Neural cell (in vitro differentiated cells): ENCODE measurements at regions not wholly inside any gene's neighbourhood (a gene's known extent, or its start where the extent isn't known, plus 50 kb on each side); places are given as distances from the start of the nearest gene placed in this dataset.
"Not testable (repeated sequence)": the region's sequence is repeated elsewhere in the genome, so short reads cannot be mapped to it uniquely, and the experiment has no call there.

Experiments used
- H2AFZ ChIP-seq: fragments of 200-600, 300-800 bp; sonication (generic), shearing (Covaris generic); 2 replicates; pipeline ENCODE4 v1.6.0; 2014; ENCODE audit warnings: low read depth, mild to moderate bottlenecking, antibody characterized with exemption, low read length, moderate library complexity
- H3F3A ChIP-seq: fragments of 200-600 bp; shearing (Covaris generic); 2 replicates; pipeline ENCODE4 v1.6.1; 2016; ENCODE audit warnings: mild to moderate bottlenecking, moderate library complexity, mixed read lengths, antibody characterized with exemption, low read length; ENCODE audit not compliant: insufficient read depth, poor library complexity, severe bottlenecking
- H3K27ac ChIP-seq: fragments of 200-600, 300-800 bp; sonication (generic), shearing (Covaris generic); 2 replicates; pipeline ENCODE4 v1.5.1; 2014; ENCODE audit warnings: mild to moderate bottlenecking, low read length, moderate library complexity
- H3K27me3 ChIP-seq: fragments of 300-800, 200-600 bp; sonication (generic), shearing (Covaris generic); 2 replicates; pipeline ENCODE4 v1.6.0; 2014; ENCODE audit warnings: mild to moderate bottlenecking, low read depth, low read length, moderate library complexity; ENCODE audit not compliant: insufficient read depth
- H3K36me3 ChIP-seq: fragments of 300-800, 200-600 bp; sonication (generic), shearing (Covaris generic); 2 replicates; pipeline ENCODE4 v1.5.1; 2014; ENCODE audit warnings: mild to moderate bottlenecking, antibody characterized with exemption, low read length, moderate library complexity; ENCODE audit not compliant: insufficient read depth
- H3K4me2 ChIP-seq: fragments of 300-800, 200-600 bp; sonication (generic), shearing (Covaris generic); 2 replicates; pipeline ENCODE4 v1.6.0; 2014; ENCODE audit warnings: mild to moderate bottlenecking, low read length
- H3K4me3 ChIP-seq: fragments of 300-800, 200-600 bp; sonication (generic), shearing (Covaris generic); 2 replicates; pipeline ENCODE4 v1.5.1; 2014; ENCODE audit warnings: mild to moderate bottlenecking, low read length, moderate library complexity
- H3K79me2 ChIP-seq: fragments of 200-600 bp; shearing (Covaris generic); replicated peaks from 2 replicates; pipeline ENCODE4 v1.6.0; 2014; ENCODE audit warnings: mild to moderate bottlenecking, low read length, moderate library complexity; ENCODE audit not compliant: insufficient read depth
- H3K9ac ChIP-seq: fragments of 300-800, 200-600 bp; sonication (generic), shearing (Covaris generic); 2 replicates; pipeline ENCODE4 v1.6.1; 2016; ENCODE audit warnings: mild to moderate bottlenecking, low read length, mixed read lengths
- H3K9me2 ChIP-seq: fragments of 200-600 bp; shearing (Covaris generic); 2 replicates; pipeline ENCODE4 v1.6.1; 2016; ENCODE audit warnings: mild to moderate bottlenecking, low read length, mixed read lengths; ENCODE audit not compliant: insufficient read depth
- H3K9me3 ChIP-seq: fragments of 200-600, 300-800 bp; sonication (generic), shearing (Covaris generic); 2 replicates; pipeline ENCODE4 v1.6.1; 2016; ENCODE audit warnings: mild to moderate bottlenecking, mixed run types, low read length, moderate library complexity, mixed read lengths
- H4K20me1 ChIP-seq: fragments of 200-600 bp; shearing (Covaris generic); 2 replicates; pipeline ENCODE4 v1.6.1; 2016; ENCODE audit warnings: mild to moderate bottlenecking, mixed run types; ENCODE audit not compliant: insufficient read depth
- CTCF ChIP-seq: fragments of 450-650 bp; IDR thresholded peaks from 2 replicates; pipeline ENCODE4 v1.5.1; 2014; ENCODE audit warnings: antibody characterized with exemption, mild to moderate bottlenecking, moderate library complexity; ENCODE audit not compliant: poor library complexity, severe bottlenecking
- MXI1 ChIP-seq: fragments of 450-650 bp; conservative IDR thresholded peaks from 2 replicates; pipeline ENCODE4 v1.6.1; 2014; ENCODE audit warnings: antibody characterized with exemption, mild to moderate bottlenecking; ENCODE audit not compliant: poor library complexity, severe bottlenecking
- RAD21 ChIP-seq: fragments of 450-650 bp; conservative IDR thresholded peaks from 2 replicates; pipeline ENCODE4 v1.6.1; 2014; ENCODE audit warnings: antibody characterized with exemption, mild to moderate bottlenecking, moderate library complexity
- REST ChIP-seq: IDR thresholded peaks from 2 replicates; pipeline ENCODE4 v1.6.1; 2012; ENCODE audit warnings: borderline replicate concordance

- Histone ChIP-seq H3K4me3 (no peak overlapping the region), H3F3A (no peaks in the 10 kb centered on the region), H3K36me3 (no peaks in the 10 kb centered on the region), H4K20me1 (no peaks in the 10 kb centered on the region), H3K79me2 (no peaks in the 10 kb centered on the region), H3K9ac (no peak overlapping the region), H3K27ac (no peak overlapping the region), H3K9me3 (no peaks in the 10 kb centered on the region), H3K4me2 (no peak overlapping the region), H2AFZ (no peak overlapping the region), H3K27me3 (no peaks in the 10 kb centered on the region), H3K9me2 (no peaks in the 10 kb centered on the region)
- TF ChIP-seq REST, result no peak
- TF ChIP-seq RAD21, result no peak
- no peak for TF ChIP-seq MXI1
- no peak for TF ChIP-seq CTCF
Measured at GRCh38 chr5:20949636-20950035, 961.6 kb upstream of the CDH18 start.

GRCh38 chr5:20943183-20943971 lies 955.4 kb upstream of the CDH18 start:
- not testable (repeated sequence) for H3K4me2 ChIP-seq, H3K36me3 ChIP-seq, H4K20me1 ChIP-seq, H3K4me3 ChIP-seq, H3K27me3 ChIP-seq, H2AFZ ChIP-seq, H3K9ac ChIP-seq, H3K9me3 ChIP-seq, H3K9me2 ChIP-seq, H3F3A ChIP-seq, H3K27ac ChIP-seq, H3K79me2 ChIP-seq

GRCh38 chr5:20942603-20943002 lies 954.6 kb upstream of the CDH18 start:
- H3K4me3 ChIP-seq, H3K36me3 ChIP-seq, H3F3A ChIP-seq, H3K27me3 ChIP-seq, H3K4me2 ChIP-seq, H4K20me1 ChIP-seq, H2AFZ ChIP-seq, H3K27ac ChIP-seq, H3K9ac ChIP-seq, H3K79me2 ChIP-seq, H3K9me3 ChIP-seq, H3K9me2 ChIP-seq: not testable (repeated sequence)

GRCh38 chr5:20940786-20941185 lies 952.8 kb upstream of the CDH18 start:
- H3F3A ChIP-seq, result not testable (repeated sequence)

GRCh38 chr5:20890936-20891335 lies 902.9 kb upstream of the CDH18 start:
- not testable (repeated sequence) for H3K36me3 ChIP-seq, H3F3A ChIP-seq, H2AFZ ChIP-seq, H3K9me3 ChIP-seq, H3K9me2 ChIP-seq, H3K9ac ChIP-seq, H3K4me3 ChIP-seq, H4K20me1 ChIP-seq, H3K27me3 ChIP-seq, H3K4me2 ChIP-seq, H3K79me2 ChIP-seq, H3K27ac ChIP-seq

More at GRCh38 chr5:20940786-20941185, 952.8 kb upstream of the CDH18 start:
- not testable (repeated sequence) for H3K4me2 ChIP-seq, H3K9me3 ChIP-seq, H3K27me3 ChIP-seq, H3K9ac ChIP-seq, H3K36me3 ChIP-seq, H3K27ac ChIP-seq, H4K20me1 ChIP-seq, H2AFZ ChIP-seq, H3K9me2 ChIP-seq, H3K79me2 ChIP-seq, H3K4me3 ChIP-seq

- H3K9me2 ChIP-seq, H3K27me3 ChIP-seq, H3K27ac ChIP-seq, H3K79me2 ChIP-seq, H3K4me3 ChIP-seq, H3K4me2 ChIP-seq, H2AFZ ChIP-seq, H3K9ac ChIP-seq, H3K36me3 ChIP-seq, H4K20me1 ChIP-seq, H3K9me3 ChIP-seq, H3F3A ChIP-seq: not testable (repeated sequence)
Measured at GRCh38 chr5:20875726-20876125, 887.7 kb upstream of the CDH18 start.
